Mammary epithelial cell (primary cell): ENCODE measurements at regions not wholly inside any gene's neighbourhood (a gene's known extent, or its start where the extent isn't known, plus 50 kb on each side); places are given as distances from the start of the nearest gene placed in this dataset.

Experiments used
- EZH2 ChIP-seq: IDR thresholded peaks from 2 replicates; pipeline ENCODE4 v1.6.1; 2012; ENCODE audit warnings: low read length, inconsistent platforms, borderline replicate concordance
- TF ChIP-seq, protein P1 (sequence below), 2 donors: IDR thresholded peaks in 1 of 2; conservative IDR thresholded peaks in 1 of 2; 2 replicates each; pipeline ENCODE4 v1.5.1; 2011 to 2012; ENCODE audit warnings: inconsistent platforms in 2 of 2, low read length in 2 of 2, mild to moderate bottlenecking in 2 of 2, control low read depth in 1 of 2, low read depth in 1 of 2; ENCODE audit not compliant: insufficient read depth in 1 of 2; ENCODE audit errors: extremely low read depth in 1 of 2

DNA sequence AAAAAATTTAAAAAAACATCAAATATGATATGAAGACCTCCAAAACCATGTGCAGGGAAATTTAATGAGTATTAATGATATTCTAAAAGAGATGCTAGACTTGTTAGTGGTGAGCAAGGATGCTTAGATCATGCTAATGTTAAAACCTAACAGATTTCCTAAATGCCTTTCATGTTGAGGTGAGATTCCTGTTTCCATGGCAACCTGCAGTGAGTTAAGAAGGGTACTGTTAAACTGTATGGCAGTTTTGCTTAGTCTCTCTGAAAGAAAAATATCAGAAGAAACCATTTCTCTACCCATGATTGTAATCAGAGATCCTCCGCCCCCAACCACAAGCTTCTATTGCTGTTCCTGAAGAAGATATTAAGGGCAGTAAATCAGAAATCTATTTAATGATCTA is 321.6 kb upstream of the LRRC7 start:
- TF ChIP-seq, protein P1, sequence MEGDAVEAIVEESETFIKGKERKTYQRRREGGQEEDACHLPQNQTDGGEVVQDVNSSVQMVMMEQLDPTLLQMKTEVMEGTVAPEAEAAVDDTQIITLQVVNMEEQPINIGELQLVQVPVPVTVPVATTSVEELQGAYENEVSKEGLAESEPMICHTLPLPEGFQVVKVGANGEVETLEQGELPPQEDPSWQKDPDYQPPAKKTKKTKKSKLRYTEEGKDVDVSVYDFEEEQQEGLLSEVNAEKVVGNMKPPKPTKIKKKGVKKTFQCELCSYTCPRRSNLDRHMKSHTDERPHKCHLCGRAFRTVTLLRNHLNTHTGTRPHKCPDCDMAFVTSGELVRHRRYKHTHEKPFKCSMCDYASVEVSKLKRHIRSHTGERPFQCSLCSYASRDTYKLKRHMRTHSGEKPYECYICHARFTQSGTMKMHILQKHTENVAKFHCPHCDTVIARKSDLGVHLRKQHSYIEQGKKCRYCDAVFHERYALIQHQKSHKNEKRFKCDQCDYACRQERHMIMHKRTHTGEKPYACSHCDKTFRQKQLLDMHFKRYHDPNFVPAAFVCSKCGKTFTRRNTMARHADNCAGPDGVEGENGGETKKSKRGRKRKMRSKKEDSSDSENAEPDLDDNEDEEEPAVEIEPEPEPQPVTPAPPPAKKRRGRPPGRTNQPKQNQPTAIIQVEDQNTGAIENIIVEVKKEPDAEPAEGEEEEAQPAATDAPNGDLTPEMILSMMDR (conservative IDR thresholded peaks at IDR 0.05 in 1 of 2, IDR thresholded peaks at IDR 0.05 in 1 of 2; ENCODE audit: extremely low read depth in 1 of 2, insufficient read depth in 1 of 2, low read depth in 1 of 2, low read length in 2 of 2), result no peak
- no peak for TF ChIP-seq EZH2
